ENCODE measurements at regions not wholly inside any gene's neighbourhood (a gene's known extent, or its start where the extent isn't known, plus 50 kb on each side); places are given as distances from the start of the nearest gene placed in this dataset.
"Not testable (repeated sequence)": the region's sequence is repeated elsewhere in the genome, so short reads cannot be mapped to it uniquely, and the experiment has no call there.

GRCh38 chr16:63876103-63876502, 1245.8 kb downstream of the CDH11 start:
- no peaks in the 10 kb centered on the region for H3K27me3 ChIP-seq (ENCODE audit: insufficient read depth, poor library complexity, severe bottlenecking)
- TF ChIP-seq POLR2AphosphoS5 (IDR thresholded peaks at IDR 0.05; ENCODE audit: low read depth) (no peak), REST (IDR thresholded peaks at IDR 0.05; ENCODE audit: insufficient replicate concordance, low read depth) (no peak), SPI1 (IDR thresholded peaks at IDR 0.05; ENCODE audit: borderline replicate concordance, low read depth) (no peak), CTCF (IDR thresholded peaks at IDR 0.05; ENCODE audit: insufficient read depth, low read length) (no peak), GABPA (IDR thresholded peaks at IDR 0.05; ENCODE audit: low read depth) (no peak)
- no peak overlapping the region for H3K27ac ChIP-seq (replicated peaks)
- no peak overlapping the region for H3K4me3 ChIP-seq (replicated peaks; ENCODE audit: insufficient read depth, low read length)
- DNase-seq (ENCODE audit: low read depth in 1 of 2, low spot score in 1 of 2) = no peak

- H3K27me3 ChIP-seq (ENCODE audit: insufficient read depth, poor library complexity, severe bottlenecking); H3K27ac ChIP-seq (replicated peaks); H3K4me3 ChIP-seq (replicated peaks; ENCODE audit: insufficient read depth, low read length); DNase-seq (ENCODE audit: low read depth in 1 of 2, low spot score in 1 of 2): not testable (repeated sequence)
Observed at GRCh38 chr16:63860700-63861099, 1261.2 kb downstream of the CDH11 start.

- Histone ChIP-seq H3K27me3 (ENCODE audit: insufficient read depth, poor library complexity, severe bottlenecking) (no peaks in the 10 kb centered on the region), H3K27ac (replicated peaks) (no peak overlapping the region), H3K4me3 (replicated peaks; ENCODE audit: insufficient read depth, low read length) (no peak overlapping the region)
- TF ChIP-seq POLR2AphosphoS5 (IDR thresholded peaks at IDR 0.05; ENCODE audit: low read depth) (no peak), CTCF (IDR thresholded peaks at IDR 0.05; ENCODE audit: insufficient read depth, low read length) (no peak), REST (IDR thresholded peaks at IDR 0.05; ENCODE audit: insufficient replicate concordance, low read depth) (no peak), SPI1 (IDR thresholded peaks at IDR 0.05; ENCODE audit: borderline replicate concordance, low read depth) (no peak), GABPA (IDR thresholded peaks at IDR 0.05; ENCODE audit: low read depth) (no peak)
- no peak for DNase-seq (ENCODE audit: low read depth in 1 of 2, low spot score in 1 of 2)
Observed at GRCh38 chr16:63856537-63856936, 1265.3 kb downstream of the CDH11 start.

GRCh38 chr16:63850979-63851378, 1270.9 kb downstream of the CDH11 start:
- no peaks in the 10 kb centered on the region for H3K27me3 ChIP-seq (ENCODE audit: insufficient read depth, poor library complexity, severe bottlenecking)
- no peak overlapping the region for H3K27ac ChIP-seq (replicated peaks)
- no peak overlapping the region for H3K4me3 ChIP-seq (replicated peaks; ENCODE audit: insufficient read depth, low read length)
- no peak for TF ChIP-seq REST (IDR thresholded peaks at IDR 0.05; ENCODE audit: insufficient replicate concordance, low read depth)
- no peak for TF ChIP-seq GABPA (IDR thresholded peaks at IDR 0.05; ENCODE audit: low read depth)
- TF ChIP-seq POLR2AphosphoS5 (IDR thresholded peaks at IDR 0.05; ENCODE audit: low read depth) = no peak
- TF ChIP-seq CTCF (IDR thresholded peaks at IDR 0.05; ENCODE audit: insufficient read depth, low read length) = no peak
- no peak for TF ChIP-seq SPI1 (IDR thresholded peaks at IDR 0.05; ENCODE audit: borderline replicate concordance, low read depth)
- no peak for DNase-seq (ENCODE audit: low read depth in 1 of 2, low spot score in 1 of 2)

Measured in HL-60 (cell line).